Fibroblast of pulmonary artery (primary cell): ENCODE measurements at regions not wholly inside any gene's neighbourhood (a gene's known extent, or its start where the extent isn't known, plus 50 kb on each side); places are given as distances from the start of the nearest gene placed in this dataset.
A peak's percentile ranks its signal among the peaks of the same experiment; 100 is the strongest.

Experiments used
- DNase-seq: peaks from one replicate; pipeline ENCODE4 v3.0.0-alpha.2; 2010; ENCODE audit warnings: low read depth
- H3K4me3 ChIP-seq: replicated peaks from 2 replicates; pipeline ENCODE4 v1.5.1; 2011; ENCODE audit warnings: low read depth, mild to moderate bottlenecking, control low read depth, low read length, moderate library complexity
- TF ChIP-seq, protein P1 (sequence below): IDR thresholded peaks from 2 replicates; pipeline ENCODE4 v1.5.1; 2011; ENCODE audit warnings: mild to moderate bottlenecking, control low read depth, low read length, inconsistent platforms; ENCODE audit errors: missing control alignments

DNA sequence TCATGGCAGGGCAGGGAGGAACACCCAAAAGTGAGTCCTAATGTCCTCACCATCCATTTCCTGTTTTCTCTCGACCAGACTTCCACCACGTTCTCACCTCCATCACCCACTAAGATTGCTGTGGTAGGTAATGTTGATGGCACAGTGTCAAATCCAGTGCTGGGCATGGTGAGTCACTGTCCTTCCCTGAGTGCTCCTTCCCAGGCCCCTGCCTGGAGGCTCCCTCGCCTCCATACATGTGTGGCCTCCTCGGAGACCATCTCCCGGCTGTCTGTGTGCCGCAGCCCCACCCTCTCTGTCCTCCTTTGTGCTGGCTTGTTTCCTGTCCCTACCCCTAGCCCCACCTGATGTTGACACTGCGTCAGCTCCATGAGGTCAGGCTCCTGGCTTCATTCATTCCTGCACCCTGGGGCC is 177.5 kb downstream of the SYK start:
- no peak for DNase-seq
- TF ChIP-seq, protein P1, sequence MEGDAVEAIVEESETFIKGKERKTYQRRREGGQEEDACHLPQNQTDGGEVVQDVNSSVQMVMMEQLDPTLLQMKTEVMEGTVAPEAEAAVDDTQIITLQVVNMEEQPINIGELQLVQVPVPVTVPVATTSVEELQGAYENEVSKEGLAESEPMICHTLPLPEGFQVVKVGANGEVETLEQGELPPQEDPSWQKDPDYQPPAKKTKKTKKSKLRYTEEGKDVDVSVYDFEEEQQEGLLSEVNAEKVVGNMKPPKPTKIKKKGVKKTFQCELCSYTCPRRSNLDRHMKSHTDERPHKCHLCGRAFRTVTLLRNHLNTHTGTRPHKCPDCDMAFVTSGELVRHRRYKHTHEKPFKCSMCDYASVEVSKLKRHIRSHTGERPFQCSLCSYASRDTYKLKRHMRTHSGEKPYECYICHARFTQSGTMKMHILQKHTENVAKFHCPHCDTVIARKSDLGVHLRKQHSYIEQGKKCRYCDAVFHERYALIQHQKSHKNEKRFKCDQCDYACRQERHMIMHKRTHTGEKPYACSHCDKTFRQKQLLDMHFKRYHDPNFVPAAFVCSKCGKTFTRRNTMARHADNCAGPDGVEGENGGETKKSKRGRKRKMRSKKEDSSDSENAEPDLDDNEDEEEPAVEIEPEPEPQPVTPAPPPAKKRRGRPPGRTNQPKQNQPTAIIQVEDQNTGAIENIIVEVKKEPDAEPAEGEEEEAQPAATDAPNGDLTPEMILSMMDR, result no peak
- no peak overlapping the region for H3K4me3 ChIP-seq

GRCh38 chr9:90979639-90980038 is 178.0 kb downstream of the SYK start:
- TF ChIP-seq, protein P1, result no peak
- no peak for DNase-seq
- no peak overlapping the region for H3K4me3 ChIP-seq

DNA sequence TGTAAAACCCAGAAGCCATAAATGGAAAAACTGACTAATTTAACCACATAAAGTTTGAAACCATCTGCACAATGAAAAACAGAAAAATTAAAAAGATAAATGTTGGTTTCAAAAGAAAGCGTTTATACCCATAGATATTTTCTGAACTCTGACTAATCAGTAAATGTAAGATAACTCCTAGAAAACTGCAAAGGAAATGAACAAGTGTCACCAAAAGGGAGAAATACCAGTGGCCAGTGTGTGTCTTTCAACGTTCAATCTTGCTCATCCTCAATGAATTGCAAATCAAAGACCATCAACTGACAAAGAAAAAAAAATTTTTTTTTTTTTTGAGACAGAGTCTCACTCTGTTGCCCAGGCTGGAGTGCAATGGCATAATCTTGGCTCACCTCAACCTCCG is 180.1 kb downstream of the SYK start:
- TF ChIP-seq, protein P1, result no peak
- H3K4me3 ChIP-seq, result no peak overlapping the region
- no peak for DNase-seq

DNA sequence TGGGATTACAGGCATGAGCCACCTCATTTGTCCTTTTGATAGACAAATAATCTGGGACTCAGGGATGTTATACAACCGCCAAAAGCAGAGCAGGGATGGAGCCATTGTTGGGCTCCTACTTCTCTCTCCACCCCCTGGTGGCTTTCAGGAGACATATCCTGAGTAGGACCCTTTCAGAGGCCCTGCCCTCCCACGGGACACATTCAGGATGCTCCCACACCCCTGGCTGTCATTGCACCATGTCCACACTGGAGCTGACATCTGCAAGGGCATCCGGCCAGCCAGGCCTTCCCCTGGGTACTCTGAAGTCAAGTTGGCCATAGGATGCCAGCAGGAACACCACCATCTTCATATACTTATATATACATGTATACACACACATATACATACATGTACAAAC is 181.8 kb downstream of the SYK start:
- no peak for DNase-seq
- TF ChIP-seq, protein P1, result no peak
- no peak overlapping the region for H3K4me3 ChIP-seq

DNA sequence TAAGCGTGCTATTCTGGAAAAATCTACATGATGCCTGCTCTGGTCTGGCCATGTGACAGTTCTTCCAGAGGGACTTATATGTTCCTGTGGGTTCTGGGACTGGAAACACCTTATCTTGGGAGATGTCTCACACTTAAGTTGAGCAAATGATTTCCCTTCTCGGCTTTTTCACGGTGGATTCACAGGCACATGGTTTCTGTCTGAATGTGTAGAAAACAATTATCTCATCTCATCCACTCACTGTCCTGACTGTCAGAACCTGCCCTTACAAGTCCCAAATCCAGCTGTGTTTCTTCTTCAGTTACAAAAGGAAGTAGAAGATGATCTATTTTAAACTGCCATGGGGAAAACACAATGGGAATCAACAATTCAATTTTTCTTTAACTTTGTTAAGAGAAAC is 184.0 kb downstream of the SYK start:
- TF ChIP-seq, protein P1, result no peak
- no peak overlapping the region for H3K4me3 ChIP-seq
- peak; percentile 34 for DNase-seq

DNA sequence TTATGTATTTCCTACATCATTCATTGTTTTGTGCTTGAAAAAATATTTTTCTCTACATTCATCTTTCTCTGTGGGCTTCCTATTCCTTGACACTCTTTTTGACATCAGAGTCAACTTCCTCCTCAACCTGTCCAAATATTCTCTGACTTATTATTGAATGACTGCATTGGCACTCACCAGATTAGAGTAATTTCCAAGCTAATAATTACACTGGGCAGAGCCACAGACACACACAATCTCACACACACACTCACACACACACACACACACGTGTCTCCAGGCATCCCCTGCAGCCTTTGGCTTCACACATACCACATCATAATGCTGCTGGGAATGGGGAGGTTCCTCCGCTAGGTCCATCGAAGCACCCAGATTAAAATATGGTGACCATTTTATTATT is 184.5 kb downstream of the SYK start:
- TF ChIP-seq, protein P1, result no peak
- DNase-seq, result no peak
- H3K4me3 ChIP-seq, result no peak overlapping the region

- no peak for DNase-seq
- no peak overlapping the region for H3K4me3 ChIP-seq
- TF ChIP-seq, protein P1, result no peak
Observed at GRCh38 chr9:90987566-90987965, 185.9 kb downstream of the SYK start.
